OCI-LY3 (cell line): ENCODE measurements at regions not wholly inside any gene's neighbourhood (a gene's known extent, or its start where the extent isn't known, plus 50 kb on each side); places are given as distances from the start of the nearest gene placed in this dataset.

ENCODE experiments used
- H2AFZ ChIP-seq: fragments of 200-600, 300-600 bp; shearing (Covaris generic); 2 replicates; pipeline ENCODE4 v1.6.0; 2014; ENCODE audit warnings: antibody characterized with exemption, low read depth, low read length
- H3K27ac ChIP-seq: fragments of 200-600, 300-600 bp; sonication (generic); 2 replicates; pipeline ENCODE4 v1.5.1; 2014; ENCODE audit warnings: mild to moderate bottlenecking, low read length, moderate library complexity, mixed read lengths
- H3K27me3 ChIP-seq: fragments of 200-600, 300-600 bp; sonication (generic); 2 replicates; pipeline ENCODE4 v1.6.1; 2014; ENCODE audit warnings: low read depth, low read length, mixed read lengths
- H3K36me3 ChIP-seq: fragments of 200-600, 300-600 bp; sonication (generic); replicated peaks from 2 replicates; pipeline ENCODE3; 2014; ENCODE audit warnings: low read depth, low read length, mixed read lengths
- H3K4me1 ChIP-seq: fragments of 300-600, 200-600 bp; sonication (generic); 2 replicates; pipeline ENCODE4 v1.6.1; 2014; ENCODE audit warnings: low read length, mixed read lengths
- H3K4me2 ChIP-seq: fragments of 200-600, 300-600 bp; sonication (generic); 2 replicates; pipeline ENCODE4 v1.6.1; 2014; ENCODE audit warnings: low read length, mixed read lengths
- H3K4me3 ChIP-seq: fragments of 300-600, 200-600 bp; sonication (generic); 2 replicates; pipeline ENCODE4 v1.5.1; 2014; ENCODE audit warnings: antibody characterized with exemption, mild to moderate bottlenecking, low read length, moderate library complexity
- H3K79me2 ChIP-seq: fragments of 300-600, 200-600 bp; shearing (Covaris generic); 2 replicates; pipeline ENCODE4 v1.6.1; 2014; ENCODE audit warnings: mild to moderate bottlenecking, low read length, mixed read lengths
- H3K9ac ChIP-seq: fragments of 300-600, 200-600 bp; shearing (Covaris generic); 2 replicates; pipeline ENCODE4 v1.6.0; 2014; ENCODE audit warnings: mild to moderate bottlenecking, low read length, moderate library complexity
- H3K9me3 ChIP-seq: fragments of 200-600, 300-600 bp; shearing (Covaris generic); 2 replicates; pipeline ENCODE4 v1.6.1; 2014; ENCODE audit warnings: low read length, mixed read lengths; ENCODE audit not compliant: insufficient read depth
- H4K20me1 ChIP-seq: fragments of 200-600, 300-600 bp; sonication (generic); 2 replicates; pipeline ENCODE4 v1.6.1; 2016; ENCODE audit warnings: low read length, mixed read lengths; ENCODE audit not compliant: insufficient read depth
- CTCF ChIP-seq: fragments of 200-600, 300-600 bp; sonication (generic); IDR thresholded peaks from 2 replicates; pipeline ENCODE4 v1.5.1; 2014; ENCODE audit warnings: antibody characterized with exemption, low read length, low read depth
- EZH2phosphoT487 ChIP-seq: fragments of 200-600 bp; shearing (Covaris generic); IDR thresholded peaks from 2 replicates; pipeline ENCODE4 v1.6.1; 2018; ENCODE audit warnings: antibody characterized with exemption, mixed run types, low read depth

GRCh38 chr12:92621312-92621711 lies 81.5 kb upstream of the PLEKHG7 start:
- TF ChIP-seq CTCF, result no peak
- no peak overlapping the region for H3K4me2 ChIP-seq
- H3K4me3 ChIP-seq, result no peak overlapping the region

GRCh38 chr12:92619730-92620684 lies 82.8 kb upstream of the PLEKHG7 start:
- Histone ChIP-seq H2AFZ (no peak overlapping the region), H3K4me3 (no peak overlapping the region), H3K9ac (no peak overlapping the region), H3K79me2 (no peaks in the 10 kb centered on the region), H4K20me1 (no peaks in the 10 kb centered on the region), H3K36me3 (no peaks in the 10 kb centered on the region), H3K4me2 (no peak overlapping the region), H3K27ac (no peak overlapping the region), H3K9me3 (no peaks in the 10 kb centered on the region), H3K27me3 (no peaks in the 10 kb centered on the region), H3K4me1 (no peaks in the 10 kb centered on the region)
- TF ChIP-seq CTCF (no peak), EZH2phosphoT487 (no peak)

More at GRCh38 chr12:92621312-92621711, 81.5 kb upstream of the PLEKHG7 start:
- Histone ChIP-seq H4K20me1 (no peaks in the 10 kb centered on the region), H3K27ac (no peak overlapping the region), H3K4me1 (no peaks in the 10 kb centered on the region), H2AFZ (no peak overlapping the region), H3K36me3 (no peaks in the 10 kb centered on the region), H3K27me3 (no peaks in the 10 kb centered on the region), H3K79me2 (no peaks in the 10 kb centered on the region), H3K9ac (no peak overlapping the region), H3K9me3 (no peaks in the 10 kb centered on the region)

- no peak for TF ChIP-seq CTCF
- TF ChIP-seq EZH2phosphoT487, result no peak
- Histone ChIP-seq H3K79me2 (no peaks in the 10 kb centered on the region), H3K27ac (no peak overlapping the region), H3K4me3 (no peak overlapping the region), H2AFZ (no peak overlapping the region), H3K4me1 (no peaks in the 10 kb centered on the region), H3K27me3 (no peaks in the 10 kb centered on the region), H3K9ac (no peak overlapping the region), H3K4me2 (no peak overlapping the region), H4K20me1 (no peaks in the 10 kb centered on the region), H3K36me3 (no peaks in the 10 kb centered on the region), H3K9me3 (no peaks in the 10 kb centered on the region)
Measured at GRCh38 chr12:92619026-92619425, 83.8 kb upstream of the PLEKHG7 start.

- Histone ChIP-seq H3K4me1 (no peaks in the 10 kb centered on the region), H3K27ac (no peak overlapping the region), H3K27me3 (no peaks in the 10 kb centered on the region), H3K36me3 (no peaks in the 10 kb centered on the region), H3K9me3 (no peaks in the 10 kb centered on the region), H3K9ac (no peak overlapping the region), H3K79me2 (no peaks in the 10 kb centered on the region), H3K4me2 (no peak overlapping the region), H3K4me3 (no peak overlapping the region), H2AFZ (no peak overlapping the region), H4K20me1 (no peaks in the 10 kb centered on the region)
- TF ChIP-seq CTCF (no peak), EZH2phosphoT487 (no peak)
Measured at GRCh38 chr12:92615703-92616102, 87.1 kb upstream of the PLEKHG7 start.
